ENCODE measurements at regions not wholly inside any gene's neighbourhood (a gene's known extent, or its start where the extent isn't known, plus 50 kb on each side); places are given as distances from the start of the nearest gene placed in this dataset.

GRCh38 chr5:54795284-54795683, 190.1 kb downstream of the ESM1 start:
- no peak for TF ChIP-seq CTCF (IDR thresholded peaks at IDR 0.05)
- no peak for TF ChIP-seq POLR2A (IDR thresholded peaks at IDR 0.05)
